Gastroesophageal sphincter (tissue), 4 donors: ENCODE measurements at regions not wholly inside any gene's neighbourhood (a gene's known extent, or its start where the extent isn't known, plus 50 kb on each side); places are given as distances from the start of the nearest gene placed in this dataset.
"Not testable (repeated sequence)": the region's sequence is repeated elsewhere in the genome, so short reads cannot be mapped to it uniquely, and the experiment has no call there.

Experiments used
- ATAC-seq: fragments of 150-250 bp; one replicate; pipeline ENCODE4 v1.9.1; 2016; ENCODE audit warnings: mild to moderate bottlenecking, moderate library complexity
- H3K27ac ChIP-seq, 4 donors: fragments of 200-600 bp; sonication (generic) in 3 of 4; 1 replicate in 3 of 4; 2 replicates in 1 of 4; pipeline ENCODE4 v1.5.1; 2016 to 2019
- H3K27me3 ChIP-seq: fragments of 200-600 bp; sonication (generic); one replicate; pipeline ENCODE4 v1.5.1; 2019
- H3K36me3 ChIP-seq, 2 donors: fragments of 200-600 bp; sonication (generic); one replicate each; pipeline ENCODE4 v1.5.1; 2019; ENCODE audit warnings: control low read depth in 1 of 2
- H3K4me1 ChIP-seq, 3 donors: fragments of 200-600 bp; sonication (generic); 1 replicate in 2 of 3; 2 replicates in 1 of 3; pipeline ENCODE4 v1.5.1; 2016 to 2019; ENCODE audit warnings: control low read depth in 2 of 3
- H3K4me3 ChIP-seq, 2 donors: fragments of 200-600 bp; sonication (generic); one replicate each; pipeline ENCODE4 v1.5.1; 2019; ENCODE audit warnings: mild to moderate bottlenecking in 1 of 2, moderate library complexity in 1 of 2
- H3K9me3 ChIP-seq, 3 donors: fragments of 200-600 bp; sonication (generic); one replicate each; pipeline ENCODE4 v1.5.1; 2017 to 2019; ENCODE audit warnings: control low read depth in 2 of 3
- EP300 ChIP-seq: sonication (generic); formaldehyde crosslinking; IDR thresholded peaks from one replicate; pipeline ENCODE4 v1.6.1; 2017; ENCODE audit warnings: antibody characterized with exemption, mild to moderate bottlenecking
- POLR2A ChIP-seq, 2 donors: fragments of 450-650 bp; IDR thresholded peaks; one replicate each; pipeline ENCODE4 v1.6.1; 2017; ENCODE audit warnings: antibody characterized with exemption in 2 of 2, mild to moderate bottlenecking in 2 of 2, moderate library complexity in 1 of 2
- POLR2AphosphoS5 ChIP-seq: sonication (generic); formaldehyde crosslinking; IDR thresholded peaks from one replicate; pipeline ENCODE4 v1.6.1; 2017; ENCODE audit warnings: antibody characterized with exemption
- WGBS, 2 donors: methylation state at CpG; one replicate each; pipeline ENCODE4 v1.1.5; 2018; ENCODE audit warnings: low coverage in 1 of 2; 5-methylcytosine and 5-hydroxymethylcytosine counted together
- TF ChIP-seq, protein P1 (sequence below), 4 experiments: fragments of 200-600 bp in 2 of 4; fragments of 450-650 bp in 2 of 4; sonication (generic) in 1 of 4; IDR thresholded peaks; one replicate each; pipeline ENCODE4 v1.5.1; 2017 to 2019; ENCODE audit warnings: antibody characterized with exemption in 4 of 4, mild to moderate bottlenecking in 2 of 4, moderate library complexity in 2 of 4

- Histone ChIP-seq H3K27me3 (peaks cover under 1% of the 10 kb centered on the region), H3K9me3 (peaks cover 0 to 1% (median 0%) of the 10 kb centered on the region in 3 donors), H3K4me1 (no peaks in the 10 kb centered on the region), H3K27ac (no peak overlapping the region), H3K36me3 (no peaks in the 10 kb centered on the region), H3K4me3 (no peak overlapping the region)
- 21 to 52% methylated on average over 2 to 4 of the region's 12 CpGs for WGBS, 2 donors
- ATAC-seq = no peak
- no peak for TF ChIP-seq POLR2AphosphoS5
- no peak for TF ChIP-seq EP300
- no peak for TF ChIP-seq POLR2A (IDR thresholded peaks at IDR 0.05)
- TF ChIP-seq, protein P1, sequence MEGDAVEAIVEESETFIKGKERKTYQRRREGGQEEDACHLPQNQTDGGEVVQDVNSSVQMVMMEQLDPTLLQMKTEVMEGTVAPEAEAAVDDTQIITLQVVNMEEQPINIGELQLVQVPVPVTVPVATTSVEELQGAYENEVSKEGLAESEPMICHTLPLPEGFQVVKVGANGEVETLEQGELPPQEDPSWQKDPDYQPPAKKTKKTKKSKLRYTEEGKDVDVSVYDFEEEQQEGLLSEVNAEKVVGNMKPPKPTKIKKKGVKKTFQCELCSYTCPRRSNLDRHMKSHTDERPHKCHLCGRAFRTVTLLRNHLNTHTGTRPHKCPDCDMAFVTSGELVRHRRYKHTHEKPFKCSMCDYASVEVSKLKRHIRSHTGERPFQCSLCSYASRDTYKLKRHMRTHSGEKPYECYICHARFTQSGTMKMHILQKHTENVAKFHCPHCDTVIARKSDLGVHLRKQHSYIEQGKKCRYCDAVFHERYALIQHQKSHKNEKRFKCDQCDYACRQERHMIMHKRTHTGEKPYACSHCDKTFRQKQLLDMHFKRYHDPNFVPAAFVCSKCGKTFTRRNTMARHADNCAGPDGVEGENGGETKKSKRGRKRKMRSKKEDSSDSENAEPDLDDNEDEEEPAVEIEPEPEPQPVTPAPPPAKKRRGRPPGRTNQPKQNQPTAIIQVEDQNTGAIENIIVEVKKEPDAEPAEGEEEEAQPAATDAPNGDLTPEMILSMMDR (IDR thresholded peaks at IDR 0.05) = no peak
Observed at GRCh38 chr2:234702731-234703225, 205.9 kb upstream of the ARL4C start.

GRCh38 chr2:234701841-234702240 lies 205.0 kb upstream of the ARL4C start:
- Histone ChIP-seq H3K27ac (no peak overlapping the region), H3K4me1 (no peaks in the 10 kb centered on the region), H3K27me3 (no peaks in the 10 kb centered on the region), H3K36me3 (no peaks in the 10 kb centered on the region), H3K9me3 (peaks cover 0 to 10% (median 0%) of the 10 kb centered on the region in 3 donors), H3K4me3 (no peak overlapping the region)
- 40% methylated on average over 3 of the region's 9 CpGs; no CpG with 5 or more reads in 1 of the 2 donors for WGBS, 2 donors
- TF ChIP-seq EP300 = no peak
- TF ChIP-seq POLR2AphosphoS5 = no peak
- no peak for TF ChIP-seq POLR2A (IDR thresholded peaks at IDR 0.05)
- TF ChIP-seq, protein P1 (IDR thresholded peaks at IDR 0.05) = no peak
- no peak for ATAC-seq

GRCh38 chr2:234701421-234701820 lies 204.5 kb upstream of the ARL4C start:
- H3K4me3 ChIP-seq = no peak overlapping the region
- peaks cover 0 to 13% (median 0%) of the 10 kb centered on the region in 3 donors for H3K9me3 ChIP-seq
- H3K27me3 ChIP-seq = no peaks in the 10 kb centered on the region
- 91 to 92% methylated on average over 2 to 3 of the region's 6 CpGs for WGBS, 2 donors
- H3K4me1 ChIP-seq = no peaks in the 10 kb centered on the region
- no peak for ATAC-seq
- no peaks in the 10 kb centered on the region for H3K36me3 ChIP-seq
- TF ChIP-seq POLR2A (IDR thresholded peaks at IDR 0.05) = no peak
- TF ChIP-seq EP300 = no peak
- TF ChIP-seq, protein P1 (IDR thresholded peaks at IDR 0.05) = no peak
- TF ChIP-seq POLR2AphosphoS5 = no peak
- no peak overlapping the region for H3K27ac ChIP-seq

DNA sequence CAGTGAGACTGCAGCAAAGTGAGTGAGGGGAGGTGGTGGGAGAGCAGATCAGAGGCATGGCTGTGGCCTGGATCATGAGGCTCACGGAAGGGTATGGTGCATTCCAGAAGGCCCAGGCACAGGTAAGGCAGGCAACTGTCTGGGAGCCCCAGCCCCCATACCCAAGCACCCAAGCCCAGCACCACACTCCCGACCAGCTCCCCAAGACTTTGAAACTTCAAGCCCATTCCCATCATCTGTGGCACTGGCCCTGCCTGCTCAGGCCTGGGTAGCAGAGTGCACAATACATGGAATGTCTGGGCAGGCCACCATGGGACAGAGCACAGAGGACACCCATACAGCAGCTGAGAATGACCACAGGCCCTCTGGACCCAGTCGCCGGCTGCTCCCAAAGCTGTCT lies 202.6 kb upstream of the ARL4C start:
- 92% methylated on average over 2 of the region's 4 CpGs; no CpG with 5 or more reads in 1 of the 2 donors for WGBS, 2 donors
- ATAC-seq = no peak
- H3K4me3 ChIP-seq = no peak overlapping the region

GRCh38 chr2:234697300-234697876 lies 200.5 kb upstream of the ARL4C start:
- not testable (repeated sequence) for H3K36me3 ChIP-seq, ATAC-seq, H3K27me3 ChIP-seq, H3K27ac ChIP-seq, H3K4me1 ChIP-seq, H3K4me3 ChIP-seq
- peaks cover 0 to 13% (median 0%) of the 10 kb centered on the region in 3 donors for H3K9me3 ChIP-seq

More for the DNA sequence above, 202.6 kb upstream of the ARL4C start:
- Histone ChIP-seq H3K9me3 (peaks cover 0 to 13% (median 0%) of the 10 kb centered on the region in 3 donors), H3K36me3 (no peaks in the 10 kb centered on the region), H3K27ac (no peak overlapping the region), H3K27me3 (no peaks in the 10 kb centered on the region), H3K4me1 (no peaks in the 10 kb centered on the region)
- TF ChIP-seq EP300 = no peak
- no peak for TF ChIP-seq POLR2A (IDR thresholded peaks at IDR 0.05)
- no peak for TF ChIP-seq POLR2AphosphoS5
- TF ChIP-seq, protein P1 (IDR thresholded peaks at IDR 0.05) = no peak
